Muscle of back (tissue), 3 donors: ENCODE measurements at regions not wholly inside any gene's neighbourhood (a gene's known extent, or its start where the extent isn't known, plus 50 kb on each side); places are given as distances from the start of the nearest gene placed in this dataset.

Experiments
- DNase-seq, 3 donors: peaks; one replicate each; pipeline versions ENCODE4 v3.0.0 to v3.0.0-alpha.2; 2013

DNA sequence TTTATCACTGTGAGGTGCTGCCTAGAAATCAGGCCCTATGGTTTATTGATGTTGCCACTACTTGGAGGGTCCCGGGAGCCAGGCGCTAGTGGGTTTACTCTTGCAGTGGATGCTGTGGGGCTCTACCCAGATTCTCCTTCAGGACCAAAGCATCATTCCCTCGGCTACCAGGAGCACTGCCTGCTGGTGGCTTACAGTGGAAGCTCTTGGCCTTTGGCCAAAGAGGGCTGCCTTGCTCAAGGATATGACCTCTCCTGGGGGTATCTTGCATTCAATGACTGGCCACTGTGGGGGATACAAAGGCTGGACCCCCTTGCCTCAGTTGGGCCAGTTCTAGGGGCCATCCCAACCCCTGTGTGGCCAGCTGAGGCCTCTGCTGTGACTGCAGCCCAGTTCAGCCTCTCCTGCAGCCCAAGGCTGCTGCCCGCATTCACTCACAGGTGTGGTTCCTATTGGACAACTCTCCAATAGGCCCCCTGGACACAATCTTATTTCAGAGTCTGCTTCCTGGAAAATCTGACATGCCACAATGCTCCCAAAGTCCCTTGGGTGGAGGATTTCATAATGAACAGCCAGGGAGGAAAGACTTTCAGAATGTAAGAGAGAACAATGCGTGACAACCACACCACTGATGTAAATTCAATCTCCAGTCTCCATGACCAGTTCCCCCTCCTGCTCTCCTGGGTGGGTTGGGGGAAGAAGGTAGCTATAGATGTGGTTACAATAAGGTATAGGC is 196.3 kb downstream of the SNX10 start:
- no peak for DNase-seq

DNA sequence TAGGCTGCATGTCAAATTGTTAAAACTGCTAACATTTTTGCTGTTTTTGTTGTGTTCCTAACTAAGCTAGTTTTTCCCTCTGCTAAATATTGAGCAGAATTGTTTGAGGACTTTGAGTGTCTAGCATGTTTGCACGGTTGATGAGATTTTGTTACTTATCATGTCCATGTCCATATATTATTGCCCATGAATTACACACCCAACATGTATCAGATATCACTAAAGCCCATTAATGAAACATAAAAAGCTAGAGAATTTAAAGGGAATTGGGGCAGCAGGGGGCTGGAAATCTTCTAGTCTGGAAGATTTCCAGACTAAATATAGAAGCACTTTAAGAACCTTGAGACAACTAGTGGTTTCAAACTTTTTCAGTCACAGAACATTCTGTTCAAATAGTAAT is 197.7 kb downstream of the SNX10 start:
- no peak for DNase-seq

DNA sequence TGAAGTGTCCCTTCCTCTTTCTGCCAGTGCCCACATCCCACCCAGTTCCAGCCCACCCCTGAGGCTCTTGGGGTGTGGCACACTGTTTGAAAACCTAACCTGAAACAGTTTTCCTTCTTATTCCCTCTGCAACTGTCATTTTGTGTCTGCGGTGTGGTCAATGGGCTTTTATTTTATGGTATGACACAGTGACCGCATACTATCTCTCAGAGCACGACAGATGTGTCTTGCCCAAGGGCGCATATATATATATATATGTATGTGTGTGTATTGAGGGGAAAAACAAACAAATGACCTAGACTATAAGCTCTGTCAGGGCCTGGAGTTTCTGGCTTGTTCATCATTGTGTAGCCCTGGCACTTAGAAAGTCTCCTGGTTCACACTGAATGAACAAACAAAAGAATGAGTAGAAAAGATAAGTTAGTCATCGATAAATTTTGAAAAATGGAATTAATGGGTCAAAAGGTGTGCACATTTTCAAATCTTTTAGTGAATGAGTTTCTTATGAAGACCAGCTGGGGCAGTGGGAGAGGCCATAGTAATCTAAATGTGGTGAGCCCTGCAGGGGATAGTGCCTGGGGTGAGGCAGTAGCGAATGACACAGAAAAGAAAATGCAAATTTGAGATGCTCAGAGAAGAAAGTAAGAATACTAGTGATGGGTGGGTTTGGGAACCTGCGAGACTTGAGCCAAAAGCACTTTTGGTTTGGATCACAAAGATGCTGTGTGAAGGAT is 198.4 kb downstream of the SNX10 start:
- DNase-seq, result no peak

DNA sequence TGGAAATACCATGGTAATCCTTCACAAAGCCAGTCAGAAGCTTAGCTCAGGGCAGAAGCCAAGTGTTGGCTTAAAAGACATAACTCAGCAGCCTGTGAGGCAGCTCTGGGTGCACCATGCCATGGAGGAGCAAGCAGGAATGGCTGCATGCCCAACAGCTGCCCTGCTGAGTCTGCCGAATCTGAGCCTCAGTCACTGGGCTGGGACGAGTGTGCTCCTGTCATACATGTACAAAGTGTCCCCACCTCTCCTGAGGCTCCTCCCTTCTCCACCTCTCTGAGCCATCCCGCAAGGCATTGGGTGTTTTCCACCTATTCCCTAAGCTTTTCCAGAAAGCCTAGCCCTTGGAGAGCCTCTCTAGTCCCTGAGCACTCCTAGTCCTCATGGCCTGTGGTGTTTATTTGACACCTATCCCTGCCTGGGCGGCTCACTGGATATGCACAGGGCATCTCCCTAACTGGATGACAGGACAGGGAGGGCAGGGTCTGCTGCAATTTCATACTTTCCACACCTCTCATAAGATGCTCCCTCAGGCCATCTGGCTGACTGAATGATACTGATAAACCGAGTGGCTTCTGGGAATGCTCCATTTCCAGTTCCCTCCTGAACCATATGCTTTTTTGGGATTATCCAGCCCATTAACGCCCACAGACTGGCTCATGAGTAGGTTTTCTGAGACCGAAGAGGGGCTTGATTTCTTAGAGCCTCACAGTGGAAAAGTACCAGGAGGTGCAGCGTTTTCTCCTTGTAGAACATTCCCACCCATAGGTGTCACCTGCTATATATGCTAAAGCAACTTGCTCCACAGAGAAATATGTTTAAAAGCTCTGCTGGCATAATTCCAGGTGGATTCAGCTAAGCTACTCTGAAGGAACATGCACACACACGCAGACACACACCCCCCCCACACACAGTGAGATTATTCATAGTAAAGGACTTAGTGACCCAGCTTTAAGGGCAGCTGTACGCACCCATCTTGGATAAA is 199.3 kb downstream of the SNX10 start:
- peak; percentile 27 to 69 (median 48) for DNase-seq

DNA sequence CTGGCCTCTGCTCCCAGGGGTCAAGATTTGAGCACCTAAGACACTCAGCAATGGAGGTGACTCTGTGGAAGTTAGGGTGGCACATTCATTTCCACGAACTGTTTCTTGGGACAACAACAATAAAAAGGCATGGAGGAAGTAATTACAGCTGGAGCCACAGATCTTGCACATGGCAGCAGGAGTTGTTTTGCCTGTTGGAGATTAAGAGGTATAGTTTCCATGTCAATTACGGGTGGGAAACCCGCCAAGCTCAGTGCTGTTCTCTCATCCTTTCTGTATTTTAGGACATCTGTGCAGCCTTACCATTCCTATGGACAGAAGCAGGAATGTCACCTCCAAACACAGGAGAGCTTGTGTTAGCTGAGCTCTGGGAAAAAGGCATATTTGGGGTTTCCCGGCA is 201.2 kb downstream of the SNX10 start:
- no peak for DNase-seq

DNA sequence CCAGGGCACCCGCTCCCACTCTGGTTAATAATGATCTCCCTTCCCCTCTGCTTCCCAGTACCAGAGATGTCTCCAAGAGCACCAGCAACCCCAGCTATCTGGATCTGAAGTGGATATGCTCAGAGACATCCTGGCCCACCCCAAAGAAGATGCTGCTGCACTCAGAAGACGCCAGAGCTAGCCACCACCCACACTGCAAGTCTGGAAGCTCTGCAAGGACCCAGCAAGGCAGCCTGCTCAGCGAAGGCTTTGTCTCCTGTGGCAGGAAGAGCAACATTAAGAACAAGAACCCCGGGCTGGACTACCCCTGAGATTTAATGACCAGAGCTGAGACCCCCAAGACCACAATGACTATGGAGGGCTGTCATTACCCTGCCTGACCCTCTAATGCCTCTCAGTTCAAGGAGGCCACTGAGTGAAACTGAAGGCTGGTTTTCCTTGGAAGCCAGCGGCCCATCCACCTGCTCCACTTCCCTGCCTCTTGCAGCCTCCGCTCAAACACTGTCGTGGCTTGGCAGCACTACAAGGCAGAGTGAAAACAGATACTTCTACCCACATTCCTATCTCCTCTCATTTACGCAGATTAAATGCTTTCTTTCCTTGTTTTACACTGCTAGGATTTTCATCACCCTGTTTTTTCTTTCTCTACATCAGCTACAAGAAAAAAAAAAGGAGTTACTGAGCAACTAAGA is 202.2 kb downstream of the SNX10 start:
- no peak for DNase-seq

DNA sequence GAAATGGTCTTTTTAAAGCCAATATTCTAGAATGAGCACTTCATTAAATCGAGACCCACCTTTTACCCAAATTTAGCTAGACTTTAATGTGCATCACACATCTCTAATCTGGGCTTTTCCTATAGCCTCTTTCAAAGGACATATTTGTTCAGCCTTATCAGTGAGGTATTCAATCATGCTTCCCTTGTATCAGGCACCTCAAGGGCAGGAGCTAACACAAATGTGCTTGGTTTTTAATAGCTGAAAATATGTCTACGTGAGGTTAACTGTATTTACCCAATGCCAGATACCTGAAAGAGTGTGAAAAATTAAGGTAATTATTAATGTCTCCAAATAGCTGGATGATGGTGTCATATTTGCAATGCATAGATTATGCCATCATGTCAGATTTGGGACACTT is 203.9 kb downstream of the SNX10 start:
- no peak for DNase-seq

DNA sequence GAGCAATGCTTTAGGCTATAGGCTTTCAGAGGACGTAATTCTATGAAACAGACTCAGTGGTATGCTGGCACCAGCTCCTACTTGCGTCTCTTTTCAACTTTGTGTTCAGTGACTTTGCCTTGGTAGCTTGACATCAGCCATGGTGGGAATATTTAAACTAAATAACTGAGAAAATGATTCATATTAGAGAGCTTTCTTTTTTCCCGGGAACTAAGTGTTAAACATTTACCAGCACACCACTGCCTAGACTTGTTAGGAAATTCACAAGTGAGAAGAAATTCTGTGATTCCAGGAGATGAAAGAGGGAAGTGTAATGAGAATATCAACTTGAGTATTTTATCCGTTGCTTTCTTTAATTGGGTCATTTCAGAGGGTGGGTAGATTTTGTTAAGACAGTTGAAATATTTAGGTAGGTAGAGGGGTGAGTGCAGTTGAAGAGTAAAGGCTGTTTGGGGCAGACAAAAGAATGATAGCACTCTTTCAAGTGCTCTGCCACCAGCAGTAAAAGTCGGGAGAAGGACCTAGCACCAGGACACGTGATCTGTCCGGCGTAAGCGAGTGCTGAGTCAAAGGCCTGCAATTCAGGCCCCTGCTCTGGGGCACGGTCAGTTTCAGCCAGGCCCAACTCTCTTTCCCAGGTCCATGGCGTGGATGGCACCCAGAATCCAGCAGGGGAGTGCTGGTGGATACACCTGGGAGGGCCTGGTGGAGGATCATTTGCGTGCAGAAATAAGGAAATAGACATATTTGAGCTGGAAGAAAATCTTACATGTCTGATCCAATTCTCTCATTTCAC is 206.3 kb downstream of the SNX10 start:
- no peak for DNase-seq

DNA sequence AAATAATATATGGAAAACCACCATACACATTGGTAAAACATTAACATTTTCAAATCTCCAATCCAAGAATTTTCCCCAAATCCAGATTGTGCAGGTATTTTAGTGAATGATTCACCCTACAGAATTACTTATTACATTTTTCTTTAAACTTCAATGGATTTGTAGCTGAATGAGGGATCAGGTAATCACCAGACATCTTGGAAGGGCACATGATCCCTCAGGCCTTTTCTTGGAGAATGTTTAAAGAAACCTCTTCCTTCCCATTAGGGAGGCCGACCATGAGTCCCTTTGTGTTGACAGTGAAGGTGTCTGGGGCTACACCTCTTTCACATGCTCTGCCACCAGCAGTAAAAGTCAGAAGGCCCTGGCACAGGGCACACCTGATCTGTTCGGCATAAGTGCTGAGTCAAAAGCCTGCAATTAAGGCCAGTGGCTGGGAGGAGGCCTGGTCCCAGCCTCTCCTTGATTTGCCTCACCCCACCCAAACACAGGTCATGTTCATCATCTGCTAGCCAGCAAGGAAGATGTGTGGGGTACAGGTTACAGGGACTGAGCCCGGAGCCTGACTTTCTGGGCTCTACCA is 207.7 kb downstream of the SNX10 start:
- DNase-seq, result no peak

DNA sequence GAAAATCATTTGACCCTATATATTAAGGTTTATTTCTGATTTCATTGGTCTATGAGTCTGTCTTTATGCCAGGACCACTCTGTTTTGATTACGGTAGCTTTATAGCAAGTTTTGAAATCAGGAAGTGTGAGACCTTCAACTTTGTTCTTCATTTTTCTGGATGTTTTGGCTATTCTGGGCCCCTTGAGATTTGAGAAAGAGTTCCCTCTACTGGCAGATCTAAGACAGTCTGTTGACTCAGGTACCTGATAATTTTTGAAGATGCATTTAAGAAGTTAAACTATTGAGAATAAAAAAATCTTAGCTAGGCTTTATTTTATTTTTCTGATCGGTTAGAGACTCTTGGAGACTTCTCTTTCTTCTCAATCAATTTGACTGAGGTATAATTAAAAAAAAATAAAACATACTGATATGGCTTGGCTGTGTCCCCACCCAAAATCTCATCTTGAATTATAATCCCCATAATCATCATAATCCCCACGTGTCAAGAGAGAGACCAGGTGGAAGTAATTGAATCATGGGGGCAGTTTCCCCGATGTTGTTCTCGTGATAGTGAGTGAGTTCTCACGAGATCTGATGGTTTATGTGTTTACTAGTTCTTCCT is 209.2 kb downstream of the SNX10 start:
- DNase-seq, result no peak

DNA sequence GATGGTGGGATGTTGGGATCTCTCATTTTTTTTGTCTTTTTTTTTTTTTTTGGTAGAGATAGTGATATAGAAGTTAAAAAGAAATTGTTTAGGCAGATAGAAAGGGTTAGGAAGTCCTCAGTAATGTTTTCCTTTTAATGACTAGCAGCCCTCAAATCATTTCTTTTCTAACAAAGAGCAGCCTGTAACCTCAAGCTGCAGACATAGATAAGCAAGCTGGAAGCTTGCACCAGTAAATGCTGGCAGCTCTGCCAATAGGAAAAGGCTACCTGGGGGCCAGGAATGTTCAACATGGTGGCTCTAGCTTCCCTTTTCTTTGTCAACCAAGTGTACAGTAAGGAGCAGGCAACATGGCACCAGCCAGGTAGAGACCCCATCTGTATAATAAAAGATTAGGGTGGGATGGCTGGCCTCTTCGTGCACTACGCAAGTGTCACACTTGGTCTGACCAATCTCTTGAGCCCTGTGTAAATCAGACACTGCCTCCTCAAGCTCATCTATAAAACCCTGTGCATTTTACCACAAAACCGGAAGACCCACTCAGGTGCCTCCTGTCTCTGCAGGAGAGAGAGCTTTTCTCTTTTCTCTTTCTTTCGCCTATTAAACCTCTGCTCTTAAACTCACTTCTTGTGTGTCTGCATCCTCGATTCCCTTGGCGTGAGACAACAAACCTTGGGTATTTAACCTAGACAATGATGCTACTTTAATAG is 212.9 kb downstream of the SNX10 start:
- DNase-seq, result no peak

DNA sequence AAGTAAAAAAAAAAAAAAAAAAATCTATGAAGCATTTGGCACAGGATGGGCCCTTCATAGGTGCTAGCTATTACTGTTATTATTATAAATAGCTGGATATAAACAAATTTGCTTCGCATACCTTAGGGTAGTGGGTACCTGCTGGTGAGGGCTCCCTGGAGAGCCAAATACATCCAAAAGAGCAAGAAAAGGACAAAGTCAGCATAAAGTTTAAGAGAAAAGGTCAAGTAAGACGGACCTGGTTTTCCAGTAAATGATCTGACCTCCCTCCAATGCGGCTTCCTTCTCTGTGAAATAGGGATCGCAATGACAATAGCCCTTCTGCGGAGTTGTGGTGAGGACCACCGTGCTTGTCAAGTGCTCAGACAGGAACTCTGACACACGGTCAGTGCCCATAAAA is 214.5 kb downstream of the SNX10 start:
- DNase-seq, result no peak

DNA sequence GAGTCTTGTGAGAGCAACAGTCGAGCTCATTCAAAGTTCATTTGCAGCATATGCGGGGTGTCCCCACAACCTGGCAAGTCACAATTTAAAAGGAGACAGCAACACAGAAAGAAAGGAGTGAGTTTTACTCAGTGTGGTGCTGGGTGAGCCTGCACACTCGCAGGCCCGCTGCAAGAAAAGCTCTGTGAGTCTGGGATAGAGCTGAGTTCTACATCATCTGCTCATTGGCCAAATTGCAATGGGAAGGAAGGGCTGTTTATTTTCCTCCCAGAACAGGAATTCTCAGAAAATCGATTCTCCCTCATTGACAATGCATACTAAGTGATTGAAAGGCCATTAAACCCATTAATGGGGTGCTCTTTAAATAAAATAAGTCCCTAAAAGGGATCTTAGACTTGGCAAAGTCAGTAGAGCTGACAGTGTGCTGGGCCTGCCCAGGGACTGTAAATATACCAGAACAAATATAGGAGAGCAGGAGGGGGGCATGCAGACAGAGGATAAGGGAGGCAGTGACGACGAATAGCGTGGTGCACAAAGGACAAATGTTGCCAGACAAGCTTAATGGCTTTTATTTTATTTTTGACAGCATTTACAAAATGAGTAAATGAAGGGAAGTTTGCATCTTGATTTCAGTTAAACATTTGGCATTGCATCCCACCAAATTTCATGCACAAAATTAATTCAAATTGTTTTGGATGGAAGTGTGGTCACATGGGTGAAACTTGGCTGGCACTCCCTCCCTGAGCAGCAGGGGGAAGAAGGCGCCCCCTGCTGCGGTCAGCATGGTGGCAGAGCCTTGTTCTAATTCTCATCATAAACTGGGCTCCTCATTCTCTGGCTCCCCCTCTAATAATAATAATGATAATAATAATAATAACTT is 215.7 kb downstream of the SNX10 start:
- no peak for DNase-seq

DNA sequence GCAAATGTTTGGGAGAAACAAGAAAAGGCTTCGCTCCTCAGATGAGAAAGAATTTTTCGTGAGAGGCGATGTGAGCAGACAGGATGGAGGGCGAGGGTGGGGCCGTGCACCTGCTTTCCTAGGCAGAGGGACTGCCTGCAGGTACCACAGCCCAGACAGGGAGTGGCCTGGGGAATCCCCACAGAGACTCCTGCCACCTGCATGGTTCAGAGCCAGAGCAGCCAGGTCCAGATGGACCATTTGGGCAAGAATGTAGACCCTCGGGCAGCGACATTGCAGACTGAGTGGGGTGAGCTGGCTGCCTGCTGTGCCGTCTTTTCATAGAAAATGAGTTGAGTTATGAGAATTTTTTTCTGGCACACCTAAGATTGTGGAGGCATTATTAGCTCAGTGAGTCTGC is 216.8 kb downstream of the SNX10 start:
- DNase-seq, result no peak

DNA sequence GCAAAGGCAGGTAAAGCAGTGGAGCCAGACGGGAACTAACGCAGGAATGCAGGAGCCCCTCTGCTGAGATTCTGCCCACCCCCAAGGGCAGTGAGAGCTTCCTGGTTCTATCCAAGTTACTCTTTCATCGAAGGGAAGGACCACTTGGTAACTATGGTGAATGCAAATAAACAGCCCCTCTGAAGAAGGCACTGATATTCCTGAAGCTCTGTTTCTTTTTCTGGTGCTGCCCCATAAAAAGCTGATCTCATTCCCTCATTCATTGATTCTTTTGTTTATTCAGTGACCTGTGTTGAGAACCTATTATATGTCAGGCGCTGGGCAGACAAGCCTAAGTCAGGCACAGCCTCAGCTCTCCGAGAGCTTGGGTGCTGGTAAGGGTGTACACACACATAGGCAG is 217.3 kb downstream of the SNX10 start:
- no peak for DNase-seq

DNA sequence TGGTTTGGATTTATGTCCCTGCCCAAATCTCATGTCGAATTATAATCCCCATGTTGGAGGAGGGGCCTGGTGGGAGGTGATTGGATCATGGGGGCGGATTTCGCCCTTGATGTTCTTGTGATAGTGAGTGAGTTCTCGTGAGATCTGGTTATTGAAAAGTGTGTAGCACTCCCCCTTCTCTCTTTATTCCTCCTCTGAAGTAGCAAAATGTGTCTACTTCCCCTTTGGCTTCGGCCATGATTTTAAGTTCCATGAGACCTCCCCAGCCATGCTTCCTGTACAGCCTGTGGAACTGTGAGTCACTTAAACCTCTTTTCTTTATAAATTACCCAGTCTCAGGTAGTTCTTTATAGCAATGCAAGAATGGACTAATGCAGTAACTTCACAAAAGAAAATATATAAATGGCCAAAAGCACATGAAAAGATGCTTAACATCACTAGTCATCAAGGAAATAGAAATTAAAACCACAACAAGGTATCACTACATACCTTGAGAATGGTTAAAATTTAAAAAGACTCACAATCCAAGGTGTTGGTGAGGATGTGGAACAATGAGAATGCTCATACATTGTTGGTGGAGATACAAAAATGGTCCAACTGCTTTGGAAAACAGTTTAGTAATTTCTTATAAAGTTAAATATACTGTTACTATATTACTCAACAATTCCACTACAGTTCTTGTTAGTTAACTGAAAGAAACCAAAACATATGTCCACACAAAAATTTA is 218.7 kb downstream of the SNX10 start:
- DNase-seq, result no peak

DNA sequence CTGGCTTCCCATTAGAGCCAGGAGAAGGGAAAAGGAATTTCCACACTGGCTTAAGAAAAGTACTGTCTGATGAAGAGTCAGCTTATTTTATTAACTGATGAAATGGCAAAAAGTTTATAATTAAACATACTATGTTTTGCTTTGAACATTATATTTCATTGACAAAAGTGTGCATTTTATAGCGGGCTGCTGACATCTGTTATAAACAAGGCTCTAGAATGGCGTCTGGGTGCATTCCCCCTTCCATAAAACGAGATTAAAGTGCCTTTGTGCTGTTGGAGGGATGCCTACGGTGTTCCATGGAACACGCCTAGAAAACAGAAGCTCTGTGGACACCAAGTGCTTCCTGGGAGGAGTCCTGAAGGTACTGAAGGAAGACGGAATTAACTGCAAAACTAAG is 220.2 kb downstream of the SNX10 start:
- DNase-seq, result no peak

DNA sequence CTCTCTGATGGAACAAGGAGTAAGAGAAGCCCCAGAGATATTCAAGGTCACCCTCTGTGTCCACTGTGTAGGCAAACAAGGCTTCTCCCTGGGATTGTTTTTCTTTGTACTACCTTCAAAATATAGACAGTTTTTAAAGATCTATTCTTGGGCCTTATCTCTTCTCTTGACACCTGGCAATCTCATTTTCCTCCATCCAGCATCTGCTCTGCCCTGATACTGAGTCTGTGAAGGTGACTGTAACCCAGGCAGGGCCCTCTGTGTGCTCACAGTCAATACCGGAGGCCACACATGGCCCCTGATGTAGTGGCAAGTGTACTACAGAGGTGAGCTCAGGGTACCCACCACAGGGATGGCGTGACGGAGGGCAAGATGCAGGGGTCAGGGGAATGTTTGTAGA is 221.1 kb downstream of the SNX10 start:
- DNase-seq, result no peak
